T-helper 2 cell treated with Interferon-gamma antibody and Interleukin-4, amounts not matched to agents 5 μg/mL and 100 μg/mL, for 36 hours (primary cell): ENCODE measurements at regions not wholly inside any gene's neighbourhood (a gene's known extent, or its start where the extent isn't known, plus 50 kb on each side); places are given as distances from the start of the nearest gene placed in this dataset.
"Not testable (repeated sequence)": the region's sequence is repeated elsewhere in the genome, so short reads cannot be mapped to it uniquely, and the experiment has no call there.

Source experiments
- DNase-seq: peaks from one replicate; pipeline ENCODE4 v3.0.0; 2021; ENCODE audit warnings: low spot score
- H3K27ac Mint-ChIP-seq: one replicate; pipeline ENCODE4 v1.8.0; 2021; ENCODE audit warnings: mild to moderate bottlenecking, mixed read lengths
- H3K27me3 Mint-ChIP-seq: one replicate; pipeline ENCODE4 v1.8.0; 2021; ENCODE audit warnings: low read depth, mixed read lengths
- H3K36me3 Mint-ChIP-seq: one replicate; pipeline ENCODE4 v1.8.0; 2021; ENCODE audit warnings: low read depth, mixed read lengths
- H3K4me1 Mint-ChIP-seq: one replicate; pipeline ENCODE4 v1.8.0; 2021; ENCODE audit warnings: low read depth, mixed read lengths
- H3K4me3 Mint-ChIP-seq: one replicate; pipeline ENCODE4 v1.8.0; 2022; ENCODE audit warnings: mild to moderate bottlenecking, moderate library complexity, mixed read lengths
- H3K9me3 Mint-ChIP-seq: one replicate; pipeline ENCODE4 v1.8.0; 2021; ENCODE audit warnings: mixed read lengths

GRCh38 chr2:14967729-14968128, 335.2 kb downstream of the LRATD1 start:
- H3K36me3 Mint-ChIP-seq = no peaks in the 10 kb centered on the region
- no peaks in the 10 kb centered on the region for H3K4me1 Mint-ChIP-seq

GRCh38 chr2:14975381-14975780, 342.9 kb downstream of the LRATD1 start:
- Mint-ChIP-seq H3K9me3 (no peaks in the 10 kb centered on the region), H3K4me1 (no peaks in the 10 kb centered on the region), H3K36me3 (no peaks in the 10 kb centered on the region), H3K27me3 (peaks cover 2% of the 10 kb centered on the region), H3K4me3 (no peak overlapping the region), H3K27ac (no peak overlapping the region)
- DNase-seq = no peak

More at GRCh38 chr2:14967729-14968128, 335.2 kb downstream of the LRATD1 start:
- no peak overlapping the region for H3K4me3 Mint-ChIP-seq
- no peaks in the 10 kb centered on the region for H3K9me3 Mint-ChIP-seq
- no peak overlapping the region for H3K27ac Mint-ChIP-seq
- DNase-seq = no peak
- no peaks in the 10 kb centered on the region for H3K27me3 Mint-ChIP-seq

GRCh38 chr2:14977021-14977420, 344.5 kb downstream of the LRATD1 start:
- no peak for DNase-seq
- H3K4me3 Mint-ChIP-seq = no peak overlapping the region
- no peak overlapping the region for H3K27ac Mint-ChIP-seq
- no peaks in the 10 kb centered on the region for H3K36me3 Mint-ChIP-seq
- no peaks in the 10 kb centered on the region for H3K9me3 Mint-ChIP-seq
- H3K27me3 Mint-ChIP-seq = peaks cover 8% of the 10 kb centered on the region
- no peaks in the 10 kb centered on the region for H3K4me1 Mint-ChIP-seq

- Mint-ChIP-seq H3K9me3 (no peaks in the 10 kb centered on the region), H3K4me3 (no peak overlapping the region), H3K27me3 (peaks cover 8% of the 10 kb centered on the region), H3K4me1 (no peaks in the 10 kb centered on the region), H3K36me3 (no peaks in the 10 kb centered on the region), H3K27ac (no peak overlapping the region)
- no peak for DNase-seq
Observed at GRCh38 chr2:14978845-14979244, 346.3 kb downstream of the LRATD1 start.

- no peak for DNase-seq
- peaks cover 15% of the 10 kb centered on the region for H3K27me3 Mint-ChIP-seq
- H3K4me3 Mint-ChIP-seq = no peak overlapping the region
- no peaks in the 10 kb centered on the region for H3K36me3 Mint-ChIP-seq
- no peaks in the 10 kb centered on the region for H3K9me3 Mint-ChIP-seq
- no peaks in the 10 kb centered on the region for H3K4me1 Mint-ChIP-seq
- no peak overlapping the region for H3K27ac Mint-ChIP-seq
Observed at GRCh38 chr2:14982790-14983189, 350.3 kb downstream of the LRATD1 start.

- Mint-ChIP-seq H3K4me3 (no peak overlapping the region), H3K4me1 (no peaks in the 10 kb centered on the region), H3K27me3 (peaks cover 11% of the 10 kb centered on the region), H3K27ac (no peak overlapping the region), H3K9me3 (no peaks in the 10 kb centered on the region), H3K36me3 (no peaks in the 10 kb centered on the region)
- DNase-seq = no peak
Observed at GRCh38 chr2:14988600-14988999, 356.1 kb downstream of the LRATD1 start.

- no peaks in the 10 kb centered on the region for H3K4me1 Mint-ChIP-seq
- H3K27me3 Mint-ChIP-seq = peaks cover 7% of the 10 kb centered on the region
- no peak overlapping the region for H3K27ac Mint-ChIP-seq
Observed at GRCh38 chr2:14991723-14992122, 359.2 kb downstream of the LRATD1 start.

GRCh38 chr2:14994721-14995120, 362.2 kb downstream of the LRATD1 start:
- Mint-ChIP-seq H3K27me3 (peaks cover 10% of the 10 kb centered on the region), H3K9me3 (no peaks in the 10 kb centered on the region), H3K27ac (no peak overlapping the region), H3K4me1 (no peaks in the 10 kb centered on the region), H3K36me3 (no peaks in the 10 kb centered on the region), H3K4me3 (no peak overlapping the region)
- no peak for DNase-seq

More at GRCh38 chr2:14991723-14992122, 359.2 kb downstream of the LRATD1 start:
- Mint-ChIP-seq H3K9me3 (no peaks in the 10 kb centered on the region), H3K36me3 (no peaks in the 10 kb centered on the region), H3K4me3 (no peak overlapping the region)
- no peak for DNase-seq

- H3K36me3 Mint-ChIP-seq = no peaks in the 10 kb centered on the region
- DNase-seq = no peak
- H3K4me3 Mint-ChIP-seq = no peak overlapping the region
- no peaks in the 10 kb centered on the region for H3K9me3 Mint-ChIP-seq
- no peak overlapping the region for H3K27ac Mint-ChIP-seq
- no peaks in the 10 kb centered on the region for H3K4me1 Mint-ChIP-seq
- H3K27me3 Mint-ChIP-seq = peaks cover 10% of the 10 kb centered on the region
Observed at GRCh38 chr2:14996351-14997014, 364.0 kb downstream of the LRATD1 start.

GRCh38 chr2:14998546-14998945, 366.0 kb downstream of the LRATD1 start:
- no peak for DNase-seq
- Mint-ChIP-seq H3K27me3 (peaks cover 6% of the 10 kb centered on the region), H3K4me1 (no peaks in the 10 kb centered on the region), H3K9me3 (no peaks in the 10 kb centered on the region), H3K27ac (no peak overlapping the region), H3K4me3 (no peak overlapping the region), H3K36me3 (no peaks in the 10 kb centered on the region)

- no peak for DNase-seq
- Mint-ChIP-seq H3K9me3 (no peaks in the 10 kb centered on the region), H3K4me1 (no peaks in the 10 kb centered on the region), H3K27me3 (peaks cover 6% of the 10 kb centered on the region), H3K36me3 (no peaks in the 10 kb centered on the region), H3K27ac (no peak overlapping the region), H3K4me3 (no peak overlapping the region)
Observed at GRCh38 chr2:14999114-14999661, 366.7 kb downstream of the LRATD1 start.

GRCh38 chr2:15002519-15002918, 370.0 kb downstream of the LRATD1 start:
- H3K9me3 Mint-ChIP-seq, H3K4me1 Mint-ChIP-seq, H3K4me3 Mint-ChIP-seq, DNase-seq, H3K27me3 Mint-ChIP-seq, H3K27ac Mint-ChIP-seq, H3K36me3 Mint-ChIP-seq: not testable (repeated sequence)

GRCh38 chr2:15006667-15007066, 374.1 kb downstream of the LRATD1 start:
- no peak overlapping the region for H3K27ac Mint-ChIP-seq
- DNase-seq = no peak
- peaks cover under 1% of the 10 kb centered on the region for H3K36me3 Mint-ChIP-seq
- H3K27me3 Mint-ChIP-seq = peaks cover 4% of the 10 kb centered on the region
- no peak overlapping the region for H3K4me3 Mint-ChIP-seq
- peaks cover 3% of the 10 kb centered on the region for H3K9me3 Mint-ChIP-seq
- H3K4me1 Mint-ChIP-seq = peaks cover 13% of the 10 kb centered on the region

- Mint-ChIP-seq H3K4me3 (no peak overlapping the region), H3K9me3 (peaks cover 12% of the 10 kb centered on the region), H3K4me1 (peaks cover 13% of the 10 kb centered on the region), H3K36me3 (peaks cover 2% of the 10 kb centered on the region), H3K27me3 (peaks cover 4% of the 10 kb centered on the region), H3K27ac (no peak overlapping the region)
- no peak for DNase-seq
Observed at GRCh38 chr2:15009681-15010080, 377.2 kb downstream of the LRATD1 start.

GRCh38 chr2:15010346-15010745, 377.8 kb downstream of the LRATD1 start:
- no peak for DNase-seq
- Mint-ChIP-seq H3K9me3 (peaks cover 12% of the 10 kb centered on the region), H3K27ac (no peak overlapping the region), H3K4me1 (peaks cover 13% of the 10 kb centered on the region), H3K4me3 (no peak overlapping the region), H3K27me3 (peaks cover 3% of the 10 kb centered on the region), H3K36me3 (peaks cover 2% of the 10 kb centered on the region)
